Hematopoietic multipotent progenitor cell treated with erythropoietin and hydrocortisone succinate and interleukin-3 and kit ligand, for 4 days (in vitro differentiated cells): ENCODE measurements at regions not wholly inside any gene's neighbourhood (a gene's known extent, or its start where the extent isn't known, plus 50 kb on each side); places are given as distances from the start of the nearest gene placed in this dataset.
"Not testable (repeated sequence)": the region's sequence is repeated elsewhere in the genome, so short reads cannot be mapped to it uniquely, and the experiment has no call there.

ENCODE experiments used
- DNase-seq: peaks from one replicate; pipeline ENCODE4 v3.0.0-alpha.2; 2015

- DNase-seq: no peak
Observed at GRCh38 chr19:28549680-28550277, 663.2 kb downstream of the UQCRFS1 start.

- DNase-seq: no peak
Observed at GRCh38 chr19:28546148-28546685, 666.7 kb downstream of the UQCRFS1 start.

- DNase-seq: not testable (repeated sequence)
Observed at GRCh38 chr19:28545397-28545796, 667.6 kb downstream of the UQCRFS1 start.

- no peak for DNase-seq
Observed at GRCh38 chr19:28544451-28545261, 668.3 kb downstream of the UQCRFS1 start.

GRCh38 chr19:28543244-28543776, 669.6 kb downstream of the UQCRFS1 start:
- no peak for DNase-seq

GRCh38 chr19:28542394-28543243, 670.3 kb downstream of the UQCRFS1 start:
- DNase-seq: no peak

GRCh38 chr19:28541602-28542393, 671.2 kb downstream of the UQCRFS1 start:
- DNase-seq: no peak

- no peak for DNase-seq
Observed at GRCh38 chr19:28541029-28541428, 671.9 kb downstream of the UQCRFS1 start.

GRCh38 chr19:28540385-28540784, 672.6 kb downstream of the UQCRFS1 start:
- DNase-seq: not testable (repeated sequence)

GRCh38 chr19:28539759-28540158, 673.2 kb downstream of the UQCRFS1 start:
- no peak for DNase-seq

- DNase-seq: not testable (repeated sequence)
Observed at GRCh38 chr19:28538579-28538978, 674.4 kb downstream of the UQCRFS1 start.

- DNase-seq: no peak
Observed at GRCh38 chr19:28537896-28538295, 675.1 kb downstream of the UQCRFS1 start.

- DNase-seq: no peak
Observed at GRCh38 chr19:28537079-28537478, 675.9 kb downstream of the UQCRFS1 start.

- no peak for DNase-seq
Observed at GRCh38 chr19:28535352-28535775, 677.6 kb downstream of the UQCRFS1 start.

- DNase-seq: no peak
Observed at GRCh38 chr19:28534766-28535351, 678.1 kb downstream of the UQCRFS1 start.

- DNase-seq: no peak
Observed at GRCh38 chr19:28532765-28533341, 680.1 kb downstream of the UQCRFS1 start.

- no peak for DNase-seq
Observed at GRCh38 chr19:28531979-28532378, 681.0 kb downstream of the UQCRFS1 start.

- DNase-seq: no peak
Observed at GRCh38 chr19:28530406-28531035, 682.4 kb downstream of the UQCRFS1 start.

GRCh38 chr19:28526038-28526437, 686.9 kb downstream of the UQCRFS1 start:
- no peak for DNase-seq

- DNase-seq: no peak
Observed at GRCh38 chr19:28523619-28524018, 689.3 kb downstream of the UQCRFS1 start.

- no peak for DNase-seq
Observed at GRCh38 chr19:28522545-28522922, 690.4 kb downstream of the UQCRFS1 start.
